GM19438 (cell line): ENCODE measurements at regions not wholly inside any gene's neighbourhood (a gene's known extent, or its start where the extent isn't known, plus 50 kb on each side); places are given as distances from the start of the nearest gene placed in this dataset.
"Not testable (repeated sequence)": the region's sequence is repeated elsewhere in the genome, so short reads cannot be mapped to it uniquely, and the experiment has no call there.

Experiments used
- ATAC-seq: cut with Tn5 transposase; IDR thresholded peaks from one replicate; pipeline ENCODE4 v1.9.1; 2021; ENCODE audit warnings: low read depth; ENCODE audit not compliant: unreplicated experiment

- ATAC-seq: no peak
Measured at GRCh38 chr3:87437765-87438164, 161.4 kb upstream of the POU1F1 start.

GRCh38 chr3:87436781-87437543 is 160.6 kb upstream of the POU1F1 start:
- no peak for ATAC-seq

GRCh38 chr3:87435926-87436620 is 159.7 kb upstream of the POU1F1 start:
- no peak for ATAC-seq

- not testable (repeated sequence) for ATAC-seq
Measured at GRCh38 chr3:87433445-87433844, 157.1 kb upstream of the POU1F1 start.

- no peak for ATAC-seq
Measured at GRCh38 chr3:87426918-87427317, 150.5 kb upstream of the POU1F1 start.

GRCh38 chr3:87425056-87425455 is 148.7 kb upstream of the POU1F1 start:
- ATAC-seq: no peak

- no peak for ATAC-seq
Measured at GRCh38 chr3:87423336-87423735, 147.0 kb upstream of the POU1F1 start.

GRCh38 chr3:87422333-87422732 is 145.9 kb upstream of the POU1F1 start:
- ATAC-seq: no peak

GRCh38 chr3:87420171-87420570 is 143.8 kb upstream of the POU1F1 start:
- ATAC-seq: no peak

- no peak for ATAC-seq
Measured at GRCh38 chr3:87414271-87414670, 137.9 kb upstream of the POU1F1 start.

- ATAC-seq: no peak
Measured at GRCh38 chr3:87413814-87414213, 137.4 kb upstream of the POU1F1 start.

GRCh38 chr3:87410110-87410509 is 133.7 kb upstream of the POU1F1 start:
- no peak for ATAC-seq

GRCh38 chr3:87398168-87398801 is 121.9 kb upstream of the POU1F1 start:
- ATAC-seq: no peak

GRCh38 chr3:87397211-87397610 is 120.8 kb upstream of the POU1F1 start:
- ATAC-seq: no peak

- no peak for ATAC-seq
Measured at GRCh38 chr3:87390821-87391220, 114.4 kb upstream of the POU1F1 start.

- no peak for ATAC-seq
Measured at GRCh38 chr3:87390353-87390752, 114.0 kb upstream of the POU1F1 start.

GRCh38 chr3:87375231-87375682 is 98.9 kb upstream of the POU1F1 start:
- no peak for ATAC-seq

GRCh38 chr3:87370007-87370406 is 93.6 kb upstream of the POU1F1 start:
- ATAC-seq: no peak

- no peak for ATAC-seq
Measured at GRCh38 chr3:87367736-87368135, 91.4 kb upstream of the POU1F1 start.

- no peak for ATAC-seq
Measured at GRCh38 chr3:87363721-87364120, 87.3 kb upstream of the POU1F1 start.

GRCh38 chr3:87361956-87362355 is 85.6 kb upstream of the POU1F1 start:
- ATAC-seq: no peak

GRCh38 chr3:87361271-87361670 is 84.9 kb upstream of the POU1F1 start:
- ATAC-seq: no peak
